Hematopoietic multipotent progenitor cell treated with erythropoietin and hydrocortisone succinate and interleukin-3 and kit ligand, for 6 days (in vitro differentiated cells): ENCODE measurements at regions not wholly inside any gene's neighbourhood (a gene's known extent, or its start where the extent isn't known, plus 50 kb on each side); places are given as distances from the start of the nearest gene placed in this dataset.
"Not testable (repeated sequence)": the region's sequence is repeated elsewhere in the genome, so short reads cannot be mapped to it uniquely, and the experiment has no call there.

Experiments
- DNase-seq: peaks from one replicate; pipeline ENCODE4 v3.0.0-alpha.2; 2015

DNA sequence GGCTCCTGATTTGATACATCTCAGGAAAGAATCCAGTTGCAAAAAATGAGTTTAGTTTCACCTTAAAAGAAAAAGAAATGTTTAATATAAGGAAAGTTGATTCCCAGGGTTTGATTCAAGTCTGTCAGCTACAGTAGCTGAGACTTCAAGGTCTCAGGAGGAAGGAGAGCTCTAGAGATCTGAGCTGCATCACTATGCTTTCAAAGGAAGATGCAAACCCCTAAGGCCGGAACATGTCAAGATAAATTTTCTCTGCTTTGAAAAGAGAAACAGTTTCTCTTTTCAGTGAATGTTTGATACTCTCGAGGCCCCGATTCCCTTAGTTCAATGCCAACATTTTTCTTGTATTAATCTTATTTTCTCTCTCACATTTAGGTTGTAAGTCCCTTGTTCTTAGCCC is 128.6 kb downstream of the RGPD3 start:
- no peak for DNase-seq

DNA sequence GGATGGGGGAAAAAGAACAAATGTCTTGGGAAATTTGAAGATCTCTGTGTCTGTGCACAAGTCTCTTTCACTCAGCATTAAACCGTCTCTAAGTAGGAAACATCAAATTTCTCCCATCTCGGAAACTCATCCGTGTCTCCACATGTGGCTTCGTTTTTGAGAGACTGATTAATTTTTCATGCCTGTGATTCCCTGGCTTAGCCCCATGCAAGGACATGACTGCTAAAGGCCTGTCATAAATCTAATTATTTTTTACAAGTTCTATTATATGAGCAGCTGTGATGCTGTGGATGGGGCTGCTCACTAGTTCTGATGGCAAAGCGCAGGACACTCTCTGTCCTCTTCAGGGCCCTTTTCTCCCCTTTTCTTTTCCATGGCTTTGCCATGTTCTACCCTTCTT is 129.1 kb downstream of the RGPD3 start:
- no peak for DNase-seq

DNA sequence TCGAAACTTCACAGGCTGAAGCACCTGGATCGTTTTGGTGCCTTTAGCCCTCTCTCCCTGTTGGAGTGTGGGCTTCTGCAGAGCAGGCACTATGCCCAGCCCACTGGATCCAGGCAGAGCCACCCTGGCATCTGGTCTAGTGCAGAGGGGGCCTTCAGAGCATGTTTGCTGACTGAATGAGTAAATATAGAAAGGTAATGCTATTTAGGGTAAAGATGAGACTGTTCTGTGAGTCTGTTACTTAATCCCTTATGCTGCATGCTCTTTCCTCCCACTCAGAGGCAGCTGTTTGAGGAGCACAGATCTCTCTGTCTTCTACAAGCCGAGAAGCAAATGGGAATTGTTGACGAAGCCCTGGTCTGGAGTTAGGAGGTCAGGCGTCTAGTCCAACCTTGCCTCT is 130.2 kb downstream of the RGPD3 start:
- no peak for DNase-seq

DNA sequence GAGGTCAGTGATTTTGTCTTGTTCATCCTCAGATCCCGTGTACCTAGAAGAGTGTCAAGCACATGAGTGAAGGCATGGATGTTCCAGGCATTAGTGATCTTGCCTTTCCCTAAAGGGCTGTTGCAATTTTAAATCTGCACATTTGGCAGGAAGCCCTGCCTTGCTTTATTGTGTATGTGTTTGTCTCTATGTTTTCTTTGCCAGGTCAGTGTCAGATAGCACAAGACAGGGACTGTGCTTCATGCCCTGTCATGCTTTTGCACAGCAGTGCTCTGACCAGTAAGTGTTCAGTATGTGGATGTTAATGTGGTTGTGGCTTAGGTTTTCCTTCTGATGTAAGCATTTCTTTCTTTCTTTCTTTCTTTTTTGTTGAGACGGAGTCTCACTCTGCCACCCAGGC is 131.5 kb downstream of the RGPD3 start:
- no peak for DNase-seq

DNA sequence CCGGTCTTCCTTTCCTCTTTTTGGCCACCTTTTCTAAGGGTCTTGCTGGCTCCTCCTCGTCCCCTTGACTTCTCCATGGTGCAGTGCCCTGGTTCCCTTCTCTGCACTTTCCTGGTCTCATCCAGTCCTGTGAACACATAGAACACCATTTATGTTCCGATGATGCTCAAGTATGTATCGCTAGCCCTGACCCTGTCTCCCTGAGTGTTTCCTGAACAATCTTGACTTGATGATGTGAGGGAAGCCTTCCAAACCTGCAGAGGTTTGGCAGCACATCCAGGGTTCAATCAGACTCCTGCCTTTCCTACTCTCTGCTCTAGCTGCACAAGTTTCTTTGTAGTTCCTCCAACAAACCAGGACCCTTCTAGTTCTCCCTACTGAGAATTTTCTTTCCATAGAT is 132.1 kb downstream of the RGPD3 start:
- DNase-seq, result no peak

DNA sequence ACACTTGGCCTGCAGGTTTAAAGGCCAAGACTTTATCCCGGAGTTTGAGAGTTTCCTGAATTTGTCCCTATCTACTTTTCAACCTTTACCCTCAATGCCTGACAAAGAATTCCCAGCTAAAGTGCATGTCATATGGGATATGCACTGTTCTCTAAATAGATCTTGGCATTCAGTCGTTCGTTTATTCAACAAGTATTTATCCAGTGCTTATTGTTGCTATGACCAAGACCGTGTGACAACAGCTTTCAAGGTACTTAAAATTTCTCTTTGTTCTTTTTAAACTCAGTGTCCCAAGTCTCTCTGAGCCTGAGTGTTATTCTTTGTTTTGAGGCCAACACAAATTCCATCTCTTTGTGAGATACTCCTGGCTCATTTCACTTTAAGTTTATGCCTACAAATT is 133.4 kb downstream of the RGPD3 start:
- no peak for DNase-seq

DNA sequence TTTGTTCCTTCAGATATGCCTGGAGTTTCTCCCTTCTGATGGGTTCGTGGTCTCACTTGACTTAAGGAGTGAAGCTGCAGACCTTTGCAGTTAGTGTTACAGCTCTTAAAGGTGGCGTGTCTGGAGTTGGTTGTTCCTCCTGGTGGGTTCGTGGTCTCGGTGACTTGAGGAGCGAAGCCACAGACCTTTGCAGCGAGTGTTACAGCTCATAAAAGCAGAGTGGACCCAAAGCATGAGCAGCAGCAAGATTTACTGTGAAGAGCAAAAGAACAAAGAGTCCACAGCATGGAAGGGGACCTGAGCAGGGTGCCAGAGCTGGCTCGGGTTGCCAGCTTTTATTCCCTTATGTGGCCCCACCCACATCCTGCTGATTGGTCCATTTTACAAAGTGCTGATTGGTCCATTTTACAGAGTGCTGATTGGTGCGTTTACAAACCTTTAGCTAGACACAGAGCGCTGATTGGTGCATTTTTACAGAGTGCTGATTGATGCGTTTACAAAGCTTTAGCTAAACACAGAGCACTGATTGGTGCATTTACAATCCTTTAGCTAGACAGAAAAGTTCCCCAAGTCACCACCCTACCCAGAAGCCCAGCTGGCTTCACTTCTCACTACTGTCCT is 134.8 kb downstream of the RGPD3 start:
- not testable (repeated sequence) for DNase-seq

DNA sequence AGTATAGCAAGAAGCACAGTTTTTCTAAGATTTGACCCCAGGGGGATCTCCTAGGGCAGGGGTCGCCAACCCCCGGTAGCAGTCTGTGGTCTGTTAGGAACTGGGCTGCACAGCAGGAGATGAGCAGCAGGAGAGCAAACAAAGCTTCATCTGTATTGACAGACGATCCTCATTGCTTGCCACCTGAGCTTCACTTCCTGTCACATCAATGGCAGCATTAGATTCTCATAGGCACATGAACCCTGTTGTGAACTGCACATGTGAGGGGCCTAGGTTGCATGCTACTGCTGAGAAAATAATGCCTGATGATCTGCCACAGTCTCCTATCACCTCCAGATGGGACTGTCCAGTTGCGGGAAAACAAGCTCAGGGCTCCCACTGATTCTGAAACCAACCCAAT is 136.2 kb downstream of the RGPD3 start:
- DNase-seq, result no peak

DNA sequence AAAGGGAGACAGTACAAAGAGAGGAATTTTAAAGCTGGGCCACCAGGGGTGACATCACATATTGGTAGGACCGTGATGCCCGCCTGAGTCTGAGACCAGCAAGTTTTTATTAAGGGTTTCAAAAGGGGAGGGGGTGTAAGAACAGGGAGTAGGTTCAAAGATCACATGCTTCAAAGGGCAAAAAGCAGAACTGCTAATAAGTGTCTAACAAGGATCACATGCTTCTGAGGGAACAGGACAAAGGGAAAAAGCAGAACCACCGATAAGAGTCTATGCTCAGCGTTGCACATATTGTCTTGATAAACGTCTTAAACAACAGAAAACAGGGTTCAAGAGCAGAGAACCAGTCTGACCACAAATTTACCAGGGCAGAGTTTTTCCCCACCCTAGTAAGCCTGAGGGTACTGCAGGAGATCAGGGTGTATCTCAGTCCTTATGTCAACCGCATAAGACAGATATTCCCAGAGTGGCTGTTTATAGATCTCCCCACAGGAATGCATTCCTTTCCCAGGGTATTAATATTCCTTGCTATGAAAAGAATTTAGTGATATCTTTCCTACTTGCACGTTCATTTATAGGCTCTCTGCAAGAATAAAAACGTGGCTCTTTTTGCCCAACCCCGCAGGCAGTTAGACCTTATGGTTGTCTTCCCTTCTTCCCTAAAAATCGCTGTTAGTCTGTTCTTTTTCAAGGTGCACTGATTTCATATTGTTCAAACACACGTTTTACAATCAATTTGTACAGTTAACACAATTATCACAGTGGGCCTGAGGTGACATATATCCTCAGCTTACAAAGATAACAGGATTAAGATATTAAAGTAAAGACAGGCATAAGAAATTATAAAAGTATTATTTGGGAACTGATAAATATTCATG is 136.5 kb upstream of the UXS1 start:
- DNase-seq, result peak; percentile 53

DNA sequence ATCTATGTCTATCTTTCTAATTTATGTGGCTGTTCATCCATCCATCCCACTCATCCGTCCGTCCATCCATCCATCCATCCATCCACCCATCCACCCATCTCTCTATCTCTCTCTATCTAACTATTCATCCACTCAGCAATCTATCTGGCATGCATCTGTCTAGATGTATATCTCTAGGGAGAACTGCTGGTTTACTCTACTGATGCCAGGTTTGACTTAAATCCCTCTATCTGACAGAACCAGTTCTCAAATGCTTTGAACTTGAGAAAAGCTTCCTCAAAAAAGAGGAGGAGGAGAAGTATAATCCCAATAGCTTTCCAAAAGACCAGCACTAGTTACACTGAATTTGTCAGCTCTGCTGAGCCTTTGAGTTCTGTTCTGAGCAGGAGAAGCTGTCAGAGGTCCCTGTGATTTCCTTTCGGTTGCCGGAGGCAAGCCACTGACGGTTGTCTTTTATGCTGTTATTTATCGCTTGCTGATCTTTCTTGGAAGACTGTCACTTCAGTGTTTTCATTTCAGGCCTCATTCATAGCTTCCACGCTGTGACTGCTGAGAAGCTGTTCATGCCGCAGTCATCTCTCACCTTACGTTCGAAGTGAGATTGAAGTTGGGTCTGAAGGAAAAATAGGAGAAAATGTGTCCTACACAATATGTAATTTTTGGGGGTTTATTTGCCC is 129.4 kb upstream of the UXS1 start:
- DNase-seq, result no peak

DNA sequence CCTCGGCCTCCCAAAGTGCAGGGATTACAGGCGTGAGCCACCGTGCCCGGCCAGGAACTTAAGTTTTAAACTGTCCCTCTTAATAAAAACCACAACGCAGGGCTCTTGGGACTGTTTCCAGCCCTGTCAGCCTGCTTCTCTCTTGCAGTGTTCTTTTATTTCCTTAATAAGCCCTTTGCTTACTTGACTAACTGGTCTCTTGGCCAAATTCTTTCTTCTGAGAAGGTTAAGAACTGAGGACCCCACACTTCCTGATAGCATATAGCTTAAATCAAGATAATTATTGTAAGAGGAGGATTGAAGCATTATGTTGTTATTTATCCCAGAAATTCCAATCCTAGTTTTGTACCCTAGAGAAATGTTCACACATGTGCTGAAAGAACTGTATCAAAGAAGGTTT is 128.2 kb upstream of the UXS1 start:
- DNase-seq, result no peak

DNA sequence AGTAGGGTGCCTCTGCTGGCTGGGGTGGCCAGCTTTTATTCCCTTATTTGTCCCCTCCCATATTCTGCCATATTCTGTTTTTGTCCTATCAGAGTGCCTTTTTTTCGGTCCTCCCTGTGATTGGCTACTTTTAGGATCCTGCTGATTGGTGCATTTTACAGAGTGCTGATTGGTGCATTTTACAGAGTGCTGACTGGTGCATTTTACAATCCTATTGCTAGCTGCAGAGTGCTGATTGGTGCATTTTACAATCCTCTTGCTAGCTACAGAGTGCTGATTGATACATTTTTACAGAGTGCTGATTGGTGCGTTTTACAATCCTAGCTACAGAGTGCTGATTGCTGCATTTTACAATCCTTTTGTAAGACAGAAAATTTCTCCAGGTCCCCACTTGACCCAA is 126.3 kb upstream of the UXS1 start:
- DNase-seq, result not testable (repeated sequence)

DNA sequence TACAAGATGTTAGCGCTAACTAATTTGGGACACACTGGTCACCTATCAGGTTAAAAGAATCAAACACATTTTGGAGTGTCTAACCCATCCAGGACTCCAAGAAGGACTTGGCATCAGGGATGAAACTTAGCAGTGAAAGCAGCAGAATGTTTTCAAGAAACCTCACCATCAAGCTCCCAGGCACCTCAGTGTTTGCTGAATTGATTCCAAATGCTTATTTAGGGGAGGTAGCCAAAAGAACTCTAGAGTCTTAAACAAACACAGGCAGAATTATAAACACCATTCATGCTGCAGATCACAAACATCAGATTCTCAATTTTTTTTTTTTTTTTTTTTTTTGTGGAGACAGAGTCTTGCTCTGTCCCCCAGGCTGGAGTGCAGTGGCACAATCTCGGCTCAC is 122.8 kb upstream of the UXS1 start:
- no peak for DNase-seq

DNA sequence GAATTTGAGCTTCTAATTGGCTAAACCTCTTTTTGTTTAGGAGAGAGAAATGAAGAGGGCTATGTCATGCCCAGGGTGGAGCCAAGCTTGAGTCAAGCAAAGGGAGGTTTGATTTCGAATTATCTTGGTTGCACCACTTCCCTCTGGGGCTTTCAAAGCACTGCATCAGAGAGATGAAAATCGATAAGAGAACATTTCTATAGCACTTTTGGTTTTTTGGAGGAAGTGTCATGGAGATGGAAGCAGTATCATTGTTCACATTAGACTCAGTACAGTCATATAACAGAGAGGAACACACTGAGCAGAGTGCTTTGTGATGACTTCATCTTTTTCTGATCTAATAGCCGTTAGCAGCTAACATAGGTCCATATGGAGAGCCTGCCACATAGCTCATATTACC is 120.3 kb upstream of the UXS1 start:
- DNase-seq, result peak; percentile 73

DNA sequence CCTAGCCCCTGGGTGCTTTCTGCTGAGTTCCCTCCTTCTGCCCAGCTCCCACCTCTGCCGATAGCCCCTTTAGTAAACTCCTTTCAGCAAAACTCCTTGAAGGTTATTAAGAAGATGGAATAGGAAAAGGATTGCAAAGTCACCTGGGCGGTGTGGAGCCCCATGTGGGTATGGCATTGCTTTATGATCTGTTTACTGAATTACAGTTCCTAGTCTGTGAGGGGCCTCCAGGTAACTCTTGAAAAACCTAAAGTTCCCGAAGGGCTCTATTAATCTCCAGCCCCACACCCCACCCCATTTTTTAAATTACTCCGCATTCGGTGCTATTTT is 116.9 kb upstream of the UXS1 start:
- DNase-seq, result no peak

DNA sequence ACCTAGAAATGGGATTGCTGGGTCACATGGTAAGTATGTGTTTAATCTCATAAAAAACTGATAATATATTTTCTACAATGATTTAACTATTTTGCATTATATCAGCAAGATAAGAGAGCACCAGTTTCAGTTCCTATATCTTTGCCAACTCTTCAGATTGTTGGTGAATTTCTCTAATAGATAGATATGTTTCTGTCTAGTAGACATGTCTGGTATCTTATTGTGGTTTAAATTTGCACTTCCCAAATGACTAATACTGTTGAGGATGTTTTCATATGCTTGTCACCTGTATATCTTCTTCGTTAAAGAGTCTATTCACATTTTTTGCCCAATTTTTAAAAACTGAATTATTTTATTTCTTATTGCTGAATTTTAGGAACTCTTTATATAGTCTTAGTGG is 113.8 kb upstream of the UXS1 start:
- DNase-seq, result no peak

DNA sequence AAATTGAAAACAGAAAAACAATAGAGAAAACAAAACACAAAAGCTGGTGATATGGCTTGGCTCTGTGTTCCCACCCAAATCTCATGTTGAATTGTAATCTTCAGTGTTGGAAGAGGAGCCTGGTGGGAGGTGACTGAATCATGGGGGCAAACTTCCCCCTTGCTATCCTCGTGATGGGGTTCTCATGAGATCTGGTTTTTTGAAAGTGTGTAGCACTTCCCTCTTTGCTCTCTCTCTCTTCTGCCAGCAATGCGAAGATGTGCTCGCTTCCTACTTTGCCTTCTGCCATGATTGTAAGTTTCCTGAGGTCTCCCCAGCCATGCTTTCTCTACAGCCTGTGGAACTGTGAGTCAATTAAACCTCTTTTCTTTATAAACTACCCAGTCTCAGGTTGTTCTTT is 112.3 kb upstream of the UXS1 start:
- no peak for DNase-seq

DNA sequence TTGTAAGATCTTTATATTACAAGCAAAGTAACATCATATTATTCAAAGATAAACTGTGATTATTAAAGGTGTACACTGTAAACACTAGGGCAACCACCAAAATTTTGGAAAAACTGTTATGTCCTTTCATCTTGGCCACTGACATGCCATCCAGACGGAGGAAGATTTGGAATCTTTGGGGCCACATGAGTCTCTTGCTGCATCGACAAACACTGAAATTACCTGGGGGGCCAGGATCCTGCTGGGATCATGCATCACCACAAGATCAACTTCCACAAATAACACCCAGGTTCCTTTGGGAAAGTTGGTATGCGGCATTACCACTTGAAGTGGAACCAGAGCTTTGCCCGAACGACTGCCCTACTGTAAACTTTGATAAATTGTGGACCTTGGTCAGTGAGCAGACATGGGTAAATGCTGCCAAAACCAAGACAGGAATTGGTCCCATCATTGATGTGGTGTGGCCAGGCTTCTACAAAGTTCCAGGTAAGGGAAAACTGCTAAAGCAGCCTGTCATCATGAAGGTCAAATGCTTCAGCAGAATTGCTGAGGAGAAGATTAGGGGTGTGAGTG is 110.6 kb upstream of the UXS1 start:
- no peak for DNase-seq

DNA sequence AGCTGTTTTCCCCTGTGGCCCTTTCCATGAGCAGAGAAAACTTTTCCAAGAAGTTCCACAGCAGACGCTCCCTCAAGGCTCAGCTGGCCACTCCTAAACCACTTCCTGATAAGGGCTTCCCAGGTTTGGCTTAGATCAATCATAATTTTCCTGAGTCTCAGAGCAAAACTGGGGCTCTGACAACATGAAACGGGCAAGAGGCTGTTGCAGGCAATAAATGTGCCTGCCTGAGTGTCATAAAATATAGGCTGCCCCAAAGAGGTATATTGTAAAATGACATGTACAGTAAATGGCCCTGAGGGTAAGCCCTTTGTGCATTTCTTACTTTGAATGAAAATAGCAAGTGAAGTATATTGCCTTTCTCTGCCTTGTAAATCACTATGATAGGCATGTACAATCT is 105.6 kb upstream of the UXS1 start:
- DNase-seq, result no peak

DNA sequence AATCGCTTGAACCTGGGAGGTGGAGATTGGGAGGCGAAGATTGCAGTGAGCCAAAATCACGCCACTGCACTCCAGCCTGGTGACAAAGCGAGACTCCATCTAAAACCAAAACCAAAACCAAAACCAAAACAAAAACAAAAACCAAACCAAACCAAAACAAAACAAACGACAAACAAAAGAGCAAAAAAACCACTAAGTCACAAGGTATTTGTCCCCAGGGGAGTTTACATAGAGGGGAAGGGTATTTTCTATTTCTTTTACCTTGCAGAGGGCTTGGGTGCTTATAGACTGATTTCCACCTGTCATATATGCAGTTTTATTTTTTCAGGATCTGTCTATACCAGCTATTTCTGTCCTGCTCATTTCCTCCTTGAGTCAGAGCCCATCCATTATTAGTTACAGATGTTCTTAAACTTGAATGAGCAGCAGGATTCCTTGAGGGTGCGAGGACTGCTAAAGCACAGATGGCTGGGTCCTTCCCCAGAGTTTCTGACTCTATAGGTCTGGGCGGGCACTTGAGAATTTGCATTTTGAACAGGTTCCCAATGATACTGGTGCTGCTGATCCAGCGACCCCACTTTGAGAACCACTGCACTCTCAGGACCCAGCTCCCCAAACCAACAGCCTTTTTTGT is 102.2 kb upstream of the UXS1 start:
- DNase-seq, result no peak

DNA sequence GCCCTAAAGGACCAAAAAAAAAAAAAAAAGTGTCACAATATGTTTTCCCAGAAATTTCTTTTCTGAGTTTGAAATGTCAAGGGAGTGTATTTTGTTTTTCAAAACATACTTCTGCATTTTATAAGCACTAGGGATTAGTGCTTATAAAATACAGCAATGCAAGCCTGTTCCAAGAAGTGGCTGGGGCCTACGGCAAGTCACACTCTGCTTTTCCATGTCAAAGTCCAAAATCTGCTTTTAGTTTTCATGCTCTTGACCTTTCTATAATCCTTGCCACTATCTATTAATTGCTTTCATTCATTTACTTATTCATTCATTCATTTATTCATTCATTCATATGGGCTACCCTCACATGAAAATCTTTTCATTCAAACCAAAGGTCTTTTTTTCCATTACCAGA is 100.1 kb upstream of the UXS1 start:
- no peak for DNase-seq

DNA sequence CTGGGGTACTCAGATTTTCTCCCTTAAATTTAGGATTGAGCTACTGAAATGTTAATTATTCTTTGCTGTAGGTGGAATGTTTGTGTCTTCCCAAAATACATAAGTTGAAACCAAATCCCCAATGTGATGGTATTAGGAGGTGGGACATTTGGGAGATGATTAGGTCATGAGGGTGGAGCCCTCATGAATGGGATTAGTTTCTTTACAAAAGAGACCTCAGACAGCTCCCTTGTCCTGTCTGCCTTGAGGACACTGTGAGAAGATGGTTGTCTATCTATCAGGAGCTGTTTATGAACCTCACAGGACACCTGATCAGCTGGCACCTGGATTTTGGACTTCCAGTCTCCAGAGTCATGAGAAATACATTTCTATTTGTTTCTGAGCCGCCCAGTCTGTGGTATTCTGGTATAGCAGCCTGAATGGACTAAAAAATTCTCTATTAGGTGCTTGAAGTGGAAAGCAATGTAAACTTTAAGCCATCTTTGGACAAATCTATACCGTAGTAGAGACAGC is 99.2 kb upstream of the UXS1 start:
- DNase-seq, result no peak

DNA sequence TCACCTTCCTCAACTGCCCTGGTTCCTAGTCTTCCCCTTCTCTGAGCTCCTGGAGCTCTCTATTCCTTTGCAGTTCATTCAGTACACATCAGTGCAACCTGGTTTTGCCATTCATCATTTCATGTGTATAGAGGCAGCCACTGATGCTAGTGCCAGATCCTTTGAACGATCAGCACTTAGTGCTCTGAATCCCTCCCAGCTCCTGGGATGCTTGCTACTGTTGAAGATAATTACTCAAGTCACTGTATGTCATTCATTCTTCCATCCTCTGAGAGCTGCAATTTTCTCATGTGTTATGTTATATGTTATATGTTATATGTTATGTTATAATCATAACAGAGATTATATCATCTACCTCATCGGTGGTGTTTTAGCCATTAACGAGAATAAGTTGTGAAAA is 98.5 kb upstream of the UXS1 start:
- DNase-seq, result no peak
